K562 (cell line): ENCODE measurements at regions not wholly inside any gene's neighbourhood (a gene's known extent, or its start where the extent isn't known, plus 50 kb on each side); places are given as distances from the start of the nearest gene placed in this dataset.

Experiments
- ATF6 ChIP-seq: sonication (generic); formaldehyde crosslinking; IDR thresholded peaks from 2 replicates; pipeline ENCODE4 v1.4.0; 2020; ENCODE audit warnings: mild to moderate bottlenecking, missing genetic modification reagents
- CHD2 ChIP-seq: IDR thresholded peaks from 2 replicates; pipeline ENCODE4 v1.6.1; 2011; ENCODE audit warnings: low read depth, low read length
- CXXC5 ChIP-seq: fragments of 250-450 bp; sonication (Bioruptor Pico); IDR thresholded peaks from 2 replicates; pipeline ENCODE4 v1.8.0; 2022; ENCODE audit warnings: inconsistent platforms, mild to moderate bottlenecking, moderate library complexity
- GABPB1 ChIP-seq: sonication (generic); formaldehyde crosslinking; IDR thresholded peaks from 2 replicates; pipeline ENCODE4 v1.8.0; 2022; ENCODE audit warnings: mild to moderate bottlenecking, missing genetic modification reagents
- GATA2 ChIP-seq: sonication (generic); formaldehyde crosslinking; IDR thresholded peaks from 2 replicates; pipeline ENCODE4 v1.4.0; 2020; ENCODE audit warnings: mild to moderate bottlenecking, missing genetic modification reagents
- HNRNPUL1 ChIP-seq: fragments of 200-400 bp; formaldehyde crosslinking; IDR thresholded peaks from 2 replicates; pipeline ENCODE4 v1.6.1; 2017; ENCODE audit warnings: low read length
- KAT7 ChIP-seq: sonication (generic); formaldehyde crosslinking; IDR thresholded peaks from 2 replicates; pipeline ENCODE4 v1.8.0; 2022; ENCODE audit warnings: missing genetic modification reagents, mild to moderate bottlenecking, borderline replicate concordance
- LCOR ChIP-seq: sonication (generic); formaldehyde crosslinking; IDR thresholded peaks from 2 replicates; pipeline ENCODE4 v1.8.0; 2022; ENCODE audit warnings: mild to moderate bottlenecking, missing genetic modification reagents
- MED1 ChIP-seq: sonication (generic); formaldehyde crosslinking; IDR thresholded peaks from 2 replicates; pipeline ENCODE4 v1.8.1; 2023; ENCODE audit warnings: missing genetic modification reagents, borderline replicate concordance
- MTA1 ChIP-seq: fragments of 450-650 bp; IDR thresholded peaks from 2 replicates; pipeline ENCODE4 v1.6.1; 2017; ENCODE audit warnings: borderline replicate concordance
- PHB ChIP-seq: fragments of 250-450 bp; sonication (Bioruptor Pico); IDR thresholded peaks from 2 replicates; pipeline ENCODE4 v1.5.0; 2021
- PML ChIP-seq: IDR thresholded peaks from 2 replicates; pipeline ENCODE4 v1.6.1; 2012; ENCODE audit warnings: low read length, inconsistent platforms
- RUNX1 ChIP-seq: sonication (generic); IDR thresholded peaks from 2 replicates; pipeline ENCODE4 v1.6.1; 2016; ENCODE audit warnings: antibody characterized with exemption, low read depth
- TCF7 ChIP-seq: sonication (generic); IDR thresholded peaks from 2 replicates; pipeline ENCODE4 v1.6.1; 2016; ENCODE audit warnings: antibody characterized with exemption, borderline replicate concordance
- ZBTB34 ChIP-seq: fragments of 250-450 bp; sonication (Bioruptor Pico); IDR thresholded peaks from 2 replicates; pipeline ENCODE4 v1.8.0; 2021; ENCODE audit warnings: mild to moderate bottlenecking, moderate library complexity
- ZBTB43 ChIP-seq: sonication (generic); formaldehyde crosslinking; IDR thresholded peaks from 2 replicates; pipeline ENCODE4 v1.8.0; 2023; ENCODE audit warnings: mild to moderate bottlenecking, missing genetic modification reagents
- ZNF217 ChIP-seq: sonication (generic); formaldehyde crosslinking; IDR thresholded peaks from 2 replicates; pipeline ENCODE4 v1.8.0; 2022; ENCODE audit warnings: mild to moderate bottlenecking, missing genetic modification reagents
- ZNF282 ChIP-seq: sonication (generic); formaldehyde crosslinking; IDR thresholded peaks from 2 replicates; pipeline ENCODE4 v1.8.1; 2023; ENCODE audit warnings: missing genetic modification reagents
- ZNF830 ChIP-seq: fragments of 250-450 bp; sonication (Bioruptor Pico); IDR thresholded peaks from 2 replicates; pipeline ENCODE4 v1.5.0; 2021; ENCODE audit warnings: mild to moderate bottlenecking
- ZZZ3 ChIP-seq: fragments of 450-650 bp; IDR thresholded peaks from 2 replicates; pipeline ENCODE4 v1.6.1; 2016; ENCODE audit warnings: antibody characterized with exemption, mild to moderate bottlenecking, moderate library complexity
- TF ChIP-seq, protein P1 (sequence below): fragments of 250-450 bp; sonication (Bioruptor Pico); IDR thresholded peaks from 2 replicates; pipeline ENCODE4 v1.4.0; 2020; ENCODE audit warnings: mild to moderate bottlenecking
- TF ChIP-seq, protein P2 (sequence below): sonication (generic); formaldehyde crosslinking; IDR thresholded peaks from 2 replicates; pipeline ENCODE4 v1.8.1; 2023; ENCODE audit warnings: mild to moderate bottlenecking, missing genetic modification reagents

DNA sequence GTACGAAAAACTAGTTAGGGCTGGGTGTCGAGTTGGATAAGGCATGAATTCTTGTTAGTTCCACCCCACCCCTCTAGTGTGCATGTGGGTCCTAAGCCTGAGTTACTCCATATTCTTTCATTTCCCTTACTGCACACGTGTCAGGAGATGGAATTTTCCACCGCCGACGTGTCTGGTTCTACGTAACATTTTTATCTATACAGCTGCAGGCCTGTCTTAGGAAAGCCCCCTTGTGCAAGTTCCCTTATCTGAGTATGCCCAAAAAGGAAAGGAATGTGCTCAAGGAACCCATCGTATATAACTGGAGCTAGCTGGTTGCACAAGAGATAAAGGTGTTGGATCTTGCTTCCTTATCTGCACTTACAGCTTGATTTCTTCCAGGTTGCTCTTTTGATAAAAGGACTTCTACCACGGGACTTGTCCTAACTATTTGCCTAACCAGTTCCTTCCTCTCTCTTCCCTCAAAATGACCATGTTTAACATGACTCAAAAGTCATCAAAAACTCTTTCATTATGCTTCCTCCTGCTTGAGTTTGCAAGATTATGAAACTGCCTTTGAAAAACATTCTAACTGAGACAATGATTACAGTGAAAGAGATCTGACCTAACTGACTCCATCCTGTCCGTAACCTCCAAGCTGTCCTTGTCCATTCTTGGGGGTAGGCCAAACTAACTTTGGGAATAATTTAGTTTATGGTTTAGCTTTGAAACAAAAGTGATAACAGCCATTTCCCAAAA is 181.4 kb downstream of the AKR1D1 start (continued):
- TF ChIP-seq KAT7 (CRISPR knock-in tag), result 0 out of 2 replicates have a peak, but pooled peaks have one; percentile 29
- TF ChIP-seq RUNX1, result peak; percentile 97
- TF ChIP-seq ZNF830 (CRISPR knock-in tag), result peak; percentile 99
- TF ChIP-seq ATF6 (CRISPR knock-in tag), result no peak
- TF ChIP-seq CXXC5 (CRISPR knock-in tag), result peak; percentile 100
- TF ChIP-seq, protein P1, sequence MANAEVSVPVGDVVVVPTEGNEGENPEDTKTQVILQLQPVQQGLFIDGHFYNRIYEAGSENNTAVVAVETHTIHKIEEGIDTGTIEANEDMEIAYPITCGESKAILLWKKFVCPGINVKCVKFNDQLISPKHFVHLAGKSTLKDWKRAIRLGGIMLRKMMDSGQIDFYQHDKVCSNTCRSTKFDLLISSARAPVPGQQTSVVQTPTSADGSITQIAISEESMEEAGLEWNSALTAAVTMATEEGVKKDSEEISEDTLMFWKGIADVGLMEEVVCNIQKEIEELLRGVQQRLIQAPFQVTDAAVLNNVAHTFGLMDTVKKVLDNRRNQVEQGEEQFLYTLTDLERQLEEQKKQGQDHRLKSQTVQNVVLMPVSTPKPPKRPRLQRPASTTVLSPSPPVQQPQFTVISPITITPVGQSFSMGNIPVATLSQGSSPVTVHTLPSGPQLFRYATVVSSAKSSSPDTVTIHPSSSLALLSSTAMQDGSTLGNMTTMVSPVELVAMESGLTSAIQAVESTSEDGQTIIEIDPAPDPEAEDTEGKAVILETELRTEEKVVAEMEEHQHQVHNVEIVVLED (CRISPR knock-in tag), result peak; percentile 94
- TF ChIP-seq ZBTB34 (CRISPR knock-in tag), result peak; percentile 96
- no peak for TF ChIP-seq ZNF282 (CRISPR knock-in tag)
- TF ChIP-seq ZBTB43, result no peak
- no peak for TF ChIP-seq HNRNPUL1
- TF ChIP-seq MED1 (CRISPR knock-in tag), result no peak
- TF ChIP-seq ZZZ3, result no peak
- TF ChIP-seq PML, result peak; percentile 100
- TF ChIP-seq, protein P2, sequence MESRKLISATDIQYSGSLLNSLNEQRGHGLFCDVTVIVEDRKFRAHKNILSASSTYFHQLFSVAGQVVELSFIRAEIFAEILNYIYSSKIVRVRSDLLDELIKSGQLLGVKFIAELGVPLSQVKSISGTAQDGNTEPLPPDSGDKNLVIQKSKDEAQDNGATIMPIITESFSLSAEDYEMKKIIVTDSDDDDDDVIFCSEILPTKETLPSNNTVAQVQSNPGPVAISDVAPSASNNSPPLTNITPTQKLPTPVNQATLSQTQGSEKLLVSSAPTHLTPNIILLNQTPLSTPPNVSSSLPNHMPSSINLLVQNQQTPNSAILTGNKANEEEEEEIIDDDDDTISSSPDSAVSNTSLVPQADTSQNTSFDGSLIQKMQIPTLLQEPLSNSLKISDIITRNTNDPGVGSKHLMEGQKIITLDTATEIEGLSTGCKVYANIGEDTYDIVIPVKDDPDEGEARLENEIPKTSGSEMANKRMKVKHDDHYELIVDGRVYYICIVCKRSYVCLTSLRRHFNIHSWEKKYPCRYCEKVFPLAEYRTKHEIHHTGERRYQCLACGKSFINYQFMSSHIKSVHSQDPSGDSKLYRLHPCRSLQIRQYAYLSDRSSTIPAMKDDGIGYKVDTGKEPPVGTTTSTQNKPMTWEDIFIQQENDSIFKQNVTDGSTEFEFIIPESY, result peak; percentile 51; the same call in 1 of the 2 replicates
- peak; percentile 98 for TF ChIP-seq LCOR (CRISPR knock-in tag)
- peak; percentile 96 for TF ChIP-seq MTA1
- TF ChIP-seq TCF7, result peak; percentile 75; the same call in 1 of the 2 replicates
- no peak for TF ChIP-seq ZNF217 (CRISPR knock-in tag)
- peak; percentile 14; the same call in 1 of the 2 replicates for TF ChIP-seq CHD2
- peak; percentile 99 for TF ChIP-seq GATA2 (CRISPR knock-in tag)
- TF ChIP-seq PHB, result peak; percentile 99
- peak; percentile 57 for TF ChIP-seq GABPB1 (CRISPR knock-in tag)
